DND-41 (cell line): ENCODE measurements at regions not wholly inside any gene's neighbourhood (a gene's known extent, or its start where the extent isn't known, plus 50 kb on each side); places are given as distances from the start of the nearest gene placed in this dataset.
"Not testable (repeated sequence)": the region's sequence is repeated elsewhere in the genome, so short reads cannot be mapped to it uniquely, and the experiment has no call there.

Experiments used
- ATAC-seq: fragments of 200-7000 bp; cut with Tn5 transposase; 3 replicates; pipeline ENCODE4 v1.9.1; 2021; ENCODE audit warnings: low read depth; ENCODE audit not compliant: insufficient read depth
- DNase-seq: peaks from one replicate; pipeline ENCODE4 v3.0.0-alpha.2; 2020
- H2AFZ ChIP-seq: 2 replicates; pipeline ENCODE4 v1.6.0; 2012; ENCODE audit warnings: low read depth, low read length
- H3K27ac ChIP-seq: 2 replicates; pipeline ENCODE4 v1.5.1; 2012; ENCODE audit warnings: low read length, inconsistent platforms
- H3K27me3 ChIP-seq: fragments of 200-600 bp; sonication (generic); 2 replicates; pipeline ENCODE4 v1.6.0; 2012; ENCODE audit warnings: low read length, mild to moderate bottlenecking, inconsistent platforms; ENCODE audit not compliant: insufficient read depth, poor library complexity
- H3K36me3 ChIP-seq: 2 replicates; pipeline ENCODE4 v1.5.1; 2012; ENCODE audit warnings: low read length, inconsistent platforms; ENCODE audit not compliant: insufficient read depth
- H3K4me1 ChIP-seq: 2 replicates; pipeline ENCODE4 v1.5.1; 2012; ENCODE audit warnings: mild to moderate bottlenecking, low read length; ENCODE audit not compliant: insufficient read depth
- H3K4me2 ChIP-seq: 2 replicates; pipeline ENCODE4 v1.6.0; 2012; ENCODE audit warnings: mild to moderate bottlenecking, moderate library complexity, low read length, inconsistent platforms; ENCODE audit not compliant: insufficient read depth
- H3K4me3 ChIP-seq, 2 experiments: fragments of 200-600 bp in 1 of 2; shearing (Covaris generic) in 1 of 2; 2 replicates each; pipeline ENCODE4 v1.5.1; 2012 to 2016; ENCODE audit warnings: inconsistent platforms in 2 of 2, low read length in 2 of 2, mild to moderate bottlenecking in 2 of 2, low read depth in 1 of 2, moderate library complexity in 1 of 2
- H3K79me2 ChIP-seq: 2 replicates; pipeline ENCODE4 v1.6.0; 2012; ENCODE audit warnings: low read length, inconsistent platforms; ENCODE audit not compliant: insufficient read depth
- H3K9ac ChIP-seq: 2 replicates; pipeline ENCODE4 v1.6.0; 2012; ENCODE audit warnings: low read depth, mild to moderate bottlenecking, inconsistent platforms, low read length, moderate library complexity
- H3K9me3 ChIP-seq: 2 replicates; pipeline ENCODE4 v1.5.1; 2012; ENCODE audit warnings: low read length, moderate library complexity, mild to moderate bottlenecking, inconsistent platforms; ENCODE audit not compliant: insufficient read depth, severe bottlenecking
- H4K20me1 ChIP-seq: 2 replicates; pipeline ENCODE4 v1.6.0; 2012; ENCODE audit warnings: low read length; ENCODE audit not compliant: insufficient read depth
- EZH2 ChIP-seq: IDR thresholded peaks from 3 replicates; pipeline ENCODE4 v1.6.1; 2012; ENCODE audit warnings: borderline replicate concordance, low read depth, mild to moderate bottlenecking, moderate library complexity, low read length, inconsistent platforms; ENCODE audit not compliant: severe bottlenecking
- TF ChIP-seq, protein P1 (sequence below): IDR thresholded peaks from 2 replicates; pipeline ENCODE4 v1.5.1; 2012; ENCODE audit warnings: borderline replicate concordance, low read length, moderate library complexity, mild to moderate bottlenecking; ENCODE audit not compliant: poor library complexity, severe bottlenecking; ENCODE audit errors: extremely low read depth

DNA sequence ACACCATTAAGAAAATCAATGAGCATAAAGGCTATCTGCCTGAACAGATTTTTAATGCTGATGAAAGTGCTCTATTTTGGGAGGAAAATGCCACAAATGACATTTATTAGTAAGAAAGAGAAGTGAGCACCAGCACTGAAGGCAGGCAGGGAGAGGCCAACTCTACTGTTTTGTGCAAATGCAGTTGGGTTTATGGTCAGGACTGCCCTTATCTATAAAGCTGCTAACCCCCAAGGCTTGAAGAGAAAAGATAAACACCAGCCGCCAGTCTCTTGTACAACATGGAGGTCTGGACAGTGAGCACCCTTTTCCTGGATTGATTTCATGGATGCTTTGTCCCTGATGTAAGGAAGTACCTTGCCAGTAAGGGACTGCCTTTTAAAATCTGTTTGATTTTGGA lies 246.8 kb upstream of the SFSWAP start:
- TF ChIP-seq EZH2 = no peak
- TF ChIP-seq, protein P1, sequence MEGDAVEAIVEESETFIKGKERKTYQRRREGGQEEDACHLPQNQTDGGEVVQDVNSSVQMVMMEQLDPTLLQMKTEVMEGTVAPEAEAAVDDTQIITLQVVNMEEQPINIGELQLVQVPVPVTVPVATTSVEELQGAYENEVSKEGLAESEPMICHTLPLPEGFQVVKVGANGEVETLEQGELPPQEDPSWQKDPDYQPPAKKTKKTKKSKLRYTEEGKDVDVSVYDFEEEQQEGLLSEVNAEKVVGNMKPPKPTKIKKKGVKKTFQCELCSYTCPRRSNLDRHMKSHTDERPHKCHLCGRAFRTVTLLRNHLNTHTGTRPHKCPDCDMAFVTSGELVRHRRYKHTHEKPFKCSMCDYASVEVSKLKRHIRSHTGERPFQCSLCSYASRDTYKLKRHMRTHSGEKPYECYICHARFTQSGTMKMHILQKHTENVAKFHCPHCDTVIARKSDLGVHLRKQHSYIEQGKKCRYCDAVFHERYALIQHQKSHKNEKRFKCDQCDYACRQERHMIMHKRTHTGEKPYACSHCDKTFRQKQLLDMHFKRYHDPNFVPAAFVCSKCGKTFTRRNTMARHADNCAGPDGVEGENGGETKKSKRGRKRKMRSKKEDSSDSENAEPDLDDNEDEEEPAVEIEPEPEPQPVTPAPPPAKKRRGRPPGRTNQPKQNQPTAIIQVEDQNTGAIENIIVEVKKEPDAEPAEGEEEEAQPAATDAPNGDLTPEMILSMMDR = no peak
- H3K27ac ChIP-seq = no peak overlapping the region
- no peak overlapping the region for H3K4me2 ChIP-seq

DNA sequence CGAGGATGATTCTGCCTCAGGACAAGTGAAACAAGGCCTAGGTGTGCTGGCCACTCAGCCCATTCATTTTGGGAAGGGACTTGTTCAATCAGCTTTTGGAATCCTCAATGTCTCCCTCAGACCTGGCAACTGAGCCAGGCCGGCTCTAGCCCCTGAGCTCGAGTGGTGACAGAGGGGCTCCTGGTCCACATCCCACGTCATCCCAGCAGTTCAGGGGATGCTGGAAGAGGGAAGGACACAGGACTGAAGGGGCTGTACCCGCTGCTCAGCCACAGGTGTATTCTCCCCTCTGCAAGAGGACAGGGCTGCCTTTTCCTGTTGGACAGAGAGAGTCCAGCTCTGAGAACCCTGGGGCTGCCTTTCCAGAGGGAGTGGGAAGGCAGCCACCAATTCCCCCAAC lies 244.6 kb upstream of the SFSWAP start:
- no peak for DNase-seq
- no peak overlapping the region for H3K4me2 ChIP-seq
- TF ChIP-seq, protein P1 = no peak
- TF ChIP-seq EZH2 = no peak
- no peak overlapping the region for H3K9ac ChIP-seq
- H2AFZ ChIP-seq = no peak overlapping the region
- H3K79me2 ChIP-seq = no peaks in the 10 kb centered on the region
- no peaks in the 10 kb centered on the region for H4K20me1 ChIP-seq
- no peaks in the 10 kb centered on the region for H3K36me3 ChIP-seq
- H3K4me3 ChIP-seq = no peak overlapping the region
- H3K4me1 ChIP-seq = no peaks in the 10 kb centered on the region
- H3K9me3 ChIP-seq = no peaks in the 10 kb centered on the region
- no peaks in the 10 kb centered on the region for H3K27me3 ChIP-seq
- no peak for ATAC-seq
- H3K27ac ChIP-seq = no peak overlapping the region

More for the DNA sequence above, 246.8 kb upstream of the SFSWAP start:
- Histone ChIP-seq H3K9ac (no peak overlapping the region), H3K9me3 (no peaks in the 10 kb centered on the region), H3K4me3 (no peak overlapping the region), H2AFZ (no peak overlapping the region), H3K4me1 (no peaks in the 10 kb centered on the region), H3K27me3 (no peaks in the 10 kb centered on the region), H3K79me2 (no peaks in the 10 kb centered on the region), H4K20me1 (no peaks in the 10 kb centered on the region), H3K36me3 (no peaks in the 10 kb centered on the region)
- DNase-seq (no peak), ATAC-seq (no peak)

DNA sequence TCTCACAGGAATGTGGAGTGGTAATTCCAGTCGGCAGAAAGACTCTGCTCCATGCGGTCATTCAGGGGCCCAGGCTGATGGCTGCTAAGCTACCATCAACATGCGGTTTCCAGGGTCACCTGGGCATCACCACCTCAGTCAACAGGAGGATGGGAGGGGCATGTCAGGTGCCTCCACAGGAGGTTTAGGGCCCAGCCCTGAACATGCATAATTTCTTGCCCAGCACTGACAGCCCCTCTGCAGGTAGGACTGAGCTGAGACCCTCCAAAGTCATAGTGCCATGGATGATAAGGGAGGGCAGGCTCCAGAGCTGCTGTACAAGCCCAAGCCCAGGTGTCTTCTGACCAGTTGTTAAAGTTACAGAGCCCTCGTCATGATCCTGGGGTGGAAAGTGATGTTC lies 244.0 kb upstream of the SFSWAP start:
- H3K36me3 ChIP-seq = no peaks in the 10 kb centered on the region
- no peak overlapping the region for H3K4me2 ChIP-seq
- DNase-seq = no peak
- no peaks in the 10 kb centered on the region for H3K27me3 ChIP-seq
- no peak overlapping the region for H3K9ac ChIP-seq
- TF ChIP-seq, protein P1 = no peak
- TF ChIP-seq EZH2 = no peak
- no peak overlapping the region for H2AFZ ChIP-seq
- H3K4me1 ChIP-seq = no peaks in the 10 kb centered on the region
- H3K4me3 ChIP-seq = no peak overlapping the region
- H3K9me3 ChIP-seq = no peaks in the 10 kb centered on the region
- no peak overlapping the region for H3K27ac ChIP-seq
- no peaks in the 10 kb centered on the region for H4K20me1 ChIP-seq
- no peak for ATAC-seq
- H3K79me2 ChIP-seq = no peaks in the 10 kb centered on the region

DNA sequence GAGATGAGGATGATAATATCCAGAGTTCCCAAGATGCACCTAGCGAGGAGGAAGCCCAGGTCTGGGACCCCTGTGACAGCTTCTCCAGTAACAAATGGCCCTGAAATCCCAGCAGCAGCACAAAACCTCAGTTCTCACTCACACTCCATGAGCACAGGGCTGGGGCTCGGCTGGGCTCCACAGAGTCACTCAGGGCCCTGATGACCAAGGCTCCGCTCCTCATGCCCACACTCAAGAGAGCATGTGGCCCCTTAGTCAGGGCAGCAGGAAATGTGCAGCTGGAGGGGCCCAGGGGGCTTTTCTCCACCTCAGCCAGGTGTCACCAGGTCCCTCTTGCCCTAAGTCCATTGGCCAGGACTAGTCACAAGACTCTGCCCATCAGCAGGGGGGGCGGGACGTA lies 242.7 kb upstream of the SFSWAP start:
- Histone ChIP-seq H3K4me2 (no peak overlapping the region), H3K27ac (no peak overlapping the region), H3K36me3 (no peaks in the 10 kb centered on the region), H3K9ac (no peak overlapping the region), H3K9me3 (no peaks in the 10 kb centered on the region), H2AFZ (no peak overlapping the region), H3K4me1 (no peaks in the 10 kb centered on the region), H3K27me3 (no peaks in the 10 kb centered on the region), H3K4me3 (no peak overlapping the region), H4K20me1 (no peaks in the 10 kb centered on the region), H3K79me2 (no peaks in the 10 kb centered on the region)
- DNase-seq = no peak
- ATAC-seq = no peak
- TF ChIP-seq, protein P1 = no peak
- TF ChIP-seq EZH2 = no peak

DNA sequence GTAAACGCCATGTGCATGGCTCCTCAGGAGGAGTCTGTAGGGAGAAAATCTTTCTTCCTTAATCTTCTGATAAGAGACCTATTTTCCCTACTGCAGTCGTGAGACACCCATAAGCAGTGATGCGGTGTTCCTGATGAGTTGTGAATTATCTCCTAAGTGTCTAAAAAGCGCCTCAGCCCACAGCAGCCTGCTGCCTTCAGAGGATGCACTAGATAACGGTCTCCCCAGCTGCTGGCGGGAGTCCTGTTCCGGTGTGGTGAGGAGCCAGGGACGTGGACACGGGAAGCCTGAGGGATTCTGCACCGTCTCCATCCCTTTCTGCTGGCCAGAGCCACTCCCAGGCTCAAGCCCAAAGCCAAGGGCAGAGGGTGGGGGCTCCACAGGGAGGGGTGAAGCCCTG lies 240.9 kb upstream of the SFSWAP start:
- H3K4me1 ChIP-seq, H3K27ac ChIP-seq, H3K4me2 ChIP-seq, H3K36me3 ChIP-seq, H4K20me1 ChIP-seq, H3K9ac ChIP-seq, H3K4me3 ChIP-seq, H2AFZ ChIP-seq, H3K9me3 ChIP-seq, DNase-seq, H3K27me3 ChIP-seq, ATAC-seq, H3K79me2 ChIP-seq: not testable (repeated sequence)
